Endothelial cell of umbilical vein (primary cell): ENCODE measurements at regions not wholly inside any gene's neighbourhood (a gene's known extent, or its start where the extent isn't known, plus 50 kb on each side); places are given as distances from the start of the nearest gene placed in this dataset.

Experiments used
- CTCF ChIP-seq, 2 donors: IDR thresholded peaks; 1 replicate in 1 of 2; 2 replicates in 1 of 2; pipeline ENCODE4 v1.5.1; 2011; ENCODE audit warnings: low read length in 2 of 2, mild to moderate bottlenecking in 2 of 2, moderate library complexity in 2 of 2, control low read depth in 1 of 2, inconsistent platforms in 1 of 2, low read depth in 1 of 2; ENCODE audit not compliant: insufficient read depth in 1 of 2; ENCODE audit errors: extremely low read depth in 1 of 2
- EZH2 ChIP-seq: IDR thresholded peaks from 2 replicates; pipeline ENCODE4 v1.6.1; 2012; ENCODE audit warnings: borderline replicate concordance, low read depth, mild to moderate bottlenecking, moderate library complexity, low read length, inconsistent platforms; ENCODE audit not compliant: severe bottlenecking
- FOS ChIP-seq: IDR thresholded peaks from 2 replicates; pipeline ENCODE4 v1.6.1; 2011; ENCODE audit warnings: mild to moderate bottlenecking, low read length, moderate library complexity, borderline replicate concordance; ENCODE audit not compliant: insufficient read depth
- JUN ChIP-seq: IDR thresholded peaks from 2 replicates; pipeline ENCODE4 v1.6.1; 2011; ENCODE audit warnings: borderline replicate concordance, low read depth; ENCODE audit not compliant: insufficient read length, insufficient read depth
- POLR2A ChIP-seq: IDR thresholded peaks from 2 replicates; pipeline ENCODE4 v1.6.1; 2012; ENCODE audit warnings: low read depth, mild to moderate bottlenecking, control low read depth, low read length
- POLR2AphosphoS5 ChIP-seq: IDR thresholded peaks from 2 replicates; pipeline ENCODE4 v1.6.1; 2012; ENCODE audit warnings: low read depth, mild to moderate bottlenecking, control low read depth, low read length, moderate library complexity; ENCODE audit not compliant: insufficient read depth
- TF ChIP-seq, protein P1 (sequence below): IDR thresholded peaks from 2 replicates; pipeline ENCODE4 v1.6.1; 2011; ENCODE audit not compliant: insufficient read depth, insufficient read length

DNA sequence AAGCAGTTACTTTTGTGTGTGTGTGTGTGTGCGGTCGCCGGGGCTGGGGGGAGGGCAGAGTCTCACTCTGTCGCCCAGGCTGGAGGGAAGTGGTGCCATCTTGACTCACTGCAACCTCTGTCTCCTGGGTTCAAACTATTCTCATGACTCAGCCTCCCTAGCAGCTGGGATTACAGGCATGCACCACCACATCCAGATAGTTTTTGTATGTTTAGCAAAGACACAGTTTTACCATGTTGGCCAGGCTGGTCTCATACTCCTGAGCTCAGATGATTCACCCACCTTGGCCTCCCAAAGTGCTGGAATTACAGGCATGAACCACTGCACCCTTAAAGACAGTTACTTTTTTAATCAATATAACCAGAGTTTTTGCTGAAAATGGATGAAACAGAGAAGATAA, 207.0 kb downstream of the PTPRC start:
- TF ChIP-seq CTCF (IDR thresholded peaks at IDR 0.05; ENCODE audit: extremely low read depth in 1 of 2, insufficient read depth in 1 of 2, low read depth in 1 of 2, low read length in 2 of 2) (no peak), POLR2A (no peak), EZH2 (no peak), FOS (no peak), POLR2AphosphoS5 (no peak), JUN (no peak)
- TF ChIP-seq, protein P1, sequence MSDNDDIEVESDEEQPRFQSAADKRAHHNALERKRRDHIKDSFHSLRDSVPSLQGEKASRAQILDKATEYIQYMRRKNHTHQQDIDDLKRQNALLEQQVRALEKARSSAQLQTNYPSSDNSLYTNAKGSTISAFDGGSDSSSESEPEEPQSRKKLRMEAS, result no peak
